GM12875 (cell line): ENCODE measurements at regions not wholly inside any gene's neighbourhood (a gene's known extent, or its start where the extent isn't known, plus 50 kb on each side); places are given as distances from the start of the nearest gene placed in this dataset.

Experiments used
- H3K4me3 ChIP-seq: one replicate; pipeline ENCODE4 v1.5.1; 2011; ENCODE audit warnings: low read depth, low read length, control low read depth
- CTCF ChIP-seq: IDR thresholded peaks from 2 replicates; pipeline ENCODE4 v1.5.1; 2011; ENCODE audit warnings: low read depth, mild to moderate bottlenecking, control low read depth, inconsistent platforms, low read length, moderate library complexity, borderline replicate concordance; ENCODE audit not compliant: insufficient read depth

DNA sequence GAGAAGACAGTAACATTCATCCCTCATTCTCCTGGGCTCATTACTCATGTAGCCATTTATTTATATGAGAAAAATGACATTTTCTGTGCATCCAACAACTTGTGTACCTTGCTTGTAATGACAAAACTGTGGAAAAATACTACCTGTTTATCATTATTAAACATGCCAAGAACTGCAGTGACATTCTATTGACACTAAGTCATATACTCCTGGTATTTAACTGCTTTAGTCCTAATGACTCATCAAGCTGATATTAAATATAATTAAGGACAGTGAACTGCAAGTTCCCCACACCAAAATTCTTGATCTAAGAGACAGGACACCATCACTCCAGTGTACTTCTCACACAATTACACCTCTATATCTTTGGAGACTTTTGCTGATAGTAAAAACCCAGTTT lies 1328.7 kb upstream of the RAG2 start:
- TF ChIP-seq CTCF, result no peak
- no peak overlapping the region for H3K4me3 ChIP-seq

GRCh38 chr11:37916331-37916730 lies 1318.3 kb upstream of the RAG2 start:
- no peak for TF ChIP-seq CTCF
- no peak overlapping the region for H3K4me3 ChIP-seq

DNA sequence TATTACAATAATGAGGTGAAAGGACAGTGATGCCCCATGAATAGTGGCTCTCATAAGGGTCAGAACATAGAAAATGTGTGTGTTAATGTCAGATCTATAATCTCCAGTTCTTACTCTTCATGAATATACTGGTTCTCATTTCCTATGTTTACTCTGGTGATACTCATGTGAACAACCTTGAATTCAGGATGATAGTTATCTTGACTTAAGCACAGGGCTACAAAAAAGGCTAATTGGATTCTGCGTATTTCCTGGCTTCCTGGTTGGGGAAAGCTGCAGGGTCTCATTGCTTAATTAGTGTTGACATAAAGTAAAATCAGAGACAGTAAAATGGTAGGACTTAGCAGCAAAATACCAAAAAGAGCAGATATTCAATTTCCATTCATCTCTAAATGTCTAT lies 1316.8 kb upstream of the RAG2 start:
- TF ChIP-seq CTCF, result no peak
- no peak overlapping the region for H3K4me3 ChIP-seq

DNA sequence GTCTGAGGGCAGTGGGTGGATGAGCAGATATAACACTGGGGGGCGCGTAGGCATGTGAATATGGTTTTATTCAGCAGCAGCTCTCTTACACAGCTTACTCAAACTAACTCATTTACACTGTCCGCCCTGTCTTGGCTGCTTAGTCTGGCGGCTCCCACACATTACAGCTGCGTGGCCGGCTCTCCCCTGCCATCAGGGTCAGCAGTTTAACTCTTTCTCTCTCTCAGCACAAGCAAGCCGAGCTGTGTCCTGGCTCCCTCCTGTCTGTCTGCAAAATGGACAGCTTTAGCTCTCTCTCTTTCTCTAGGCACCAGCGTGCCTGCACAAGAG lies 1310.1 kb upstream of the RAG2 start:
- TF ChIP-seq CTCF, result no peak
- H3K4me3 ChIP-seq, result no peak overlapping the region

DNA sequence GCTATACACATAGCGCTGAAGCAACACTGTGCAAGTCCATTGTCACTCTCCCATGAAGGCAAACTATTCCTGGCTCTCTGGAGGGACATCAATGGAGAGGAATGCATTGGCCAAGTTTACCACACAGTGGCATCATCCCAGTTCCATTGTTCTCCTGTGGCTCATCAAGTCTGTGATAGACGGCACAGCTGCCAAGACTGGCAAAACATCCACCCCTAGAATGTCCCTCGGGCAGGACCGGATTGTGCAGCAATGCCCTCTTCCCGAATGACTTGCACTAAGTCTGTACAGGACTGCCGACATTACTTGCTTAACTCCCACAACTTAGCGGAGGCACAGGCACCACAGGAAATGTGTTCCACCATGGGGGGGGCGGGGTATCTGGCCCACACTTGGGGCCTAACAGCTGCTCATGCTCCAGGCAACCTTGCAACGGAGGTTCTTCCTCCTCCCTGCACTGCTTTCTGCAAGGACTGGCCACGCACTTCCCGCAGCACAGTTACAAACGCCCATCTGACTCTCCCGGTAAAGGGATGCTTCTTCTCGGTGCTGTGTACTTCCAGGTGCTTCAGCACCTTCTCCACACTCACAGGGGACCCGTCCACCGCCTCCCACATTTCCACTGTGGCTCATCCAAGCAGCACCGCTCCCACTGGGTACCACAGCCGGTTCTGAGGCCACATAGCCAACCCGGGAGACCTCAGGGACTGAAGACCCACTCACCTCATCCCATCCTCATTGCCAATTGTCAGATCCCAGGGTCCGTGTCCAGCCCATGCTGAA lies 1309.6 kb upstream of the RAG2 start:
- TF ChIP-seq CTCF, result no peak
- H3K4me3 ChIP-seq, result no peak overlapping the region

GRCh38 chr11:37905707-37906417 lies 1307.8 kb upstream of the RAG2 start:
- no peak for TF ChIP-seq CTCF
- H3K4me3 ChIP-seq, result no peak overlapping the region

- no peak overlapping the region for H3K4me3 ChIP-seq
- no peak for TF ChIP-seq CTCF
Observed at GRCh38 chr11:37896016-37896415, 1298.0 kb upstream of the RAG2 start.
